IPS DF 4.7 (cell line): ENCODE measurements at regions not wholly inside any gene's neighbourhood (a gene's known extent, or its start where the extent isn't known, plus 50 kb on each side); places are given as distances from the start of the nearest gene placed in this dataset.

Source experiments
- DNase-seq: peaks from one replicate; pipeline ENCODE4 v3.0.0-alpha.2; 2013; ENCODE audit warnings: low spot score; ENCODE audit errors: extremely low read depth

GRCh38 chr7:124515106-124515830 lies 250.3 kb downstream of the GPR37 start:
- DNase-seq: no peak

- DNase-seq: no peak
Measured at GRCh38 chr7:124514471-124514870, 251.1 kb downstream of the GPR37 start.

GRCh38 chr7:124497176-124497575 lies 268.4 kb downstream of the GPR37 start:
- no peak for DNase-seq

GRCh38 chr7:124489925-124490324 lies 275.7 kb downstream of the GPR37 start:
- DNase-seq: no peak

GRCh38 chr7:124489082-124489819 lies 276.3 kb downstream of the GPR37 start:
- no peak for DNase-seq

- DNase-seq: no peak
Measured at GRCh38 chr7:124482229-124482628, 283.4 kb downstream of the GPR37 start.

- no peak for DNase-seq
Measured at GRCh38 chr7:124480821-124481290, 284.7 kb downstream of the GPR37 start.

- no peak for DNase-seq
Measured at GRCh38 chr7:124480036-124480820, 285.4 kb downstream of the GPR37 start.

- DNase-seq: no peak
Measured at GRCh38 chr7:124462249-124462648, 303.3 kb downstream of the GPR37 start.

- DNase-seq: no peak
Measured at GRCh38 chr7:124460555-124460954, 305.0 kb downstream of the GPR37 start.

GRCh38 chr7:124460056-124460450 lies 305.5 kb downstream of the GPR37 start:
- no peak for DNase-seq

GRCh38 chr7:124459101-124460055 lies 306.2 kb downstream of the GPR37 start:
- no peak for DNase-seq

- DNase-seq: no peak
Measured at GRCh38 chr7:124457841-124458240, 307.8 kb downstream of the GPR37 start.

- DNase-seq: no peak
Measured at GRCh38 chr7:124456286-124456685, 309.3 kb downstream of the GPR37 start.

- DNase-seq: no peak
Measured at GRCh38 chr7:124452186-124452585, 313.4 kb downstream of the GPR37 start.

GRCh38 chr7:124449896-124450295 lies 315.7 kb downstream of the GPR37 start:
- no peak for DNase-seq

GRCh38 chr7:124444696-124445480 lies 320.7 kb downstream of the GPR37 start:
- DNase-seq: no peak

GRCh38 chr7:124443762-124444161 lies 321.8 kb downstream of the GPR37 start:
- DNase-seq: no peak

GRCh38 chr7:124440081-124440480 lies 325.5 kb downstream of the GPR37 start:
- DNase-seq: no peak

- DNase-seq: no peak
Measured at GRCh38 chr7:124432009-124432578, 333.5 kb downstream of the GPR37 start.
